Panc1 (cell line): ENCODE measurements at regions not wholly inside any gene's neighbourhood (a gene's known extent, or its start where the extent isn't known, plus 50 kb on each side); places are given as distances from the start of the nearest gene placed in this dataset.

ENCODE experiments used
- ATAC-seq: fragments of 200-7000 bp; cut with Tn5 transposase; 2 replicates; pipeline ENCODE4 v1.9.1; 2020; ENCODE audit warnings: mild to moderate bottlenecking, moderate library complexity
- BruUV-seq: library from RNA; stranded (reverse); fragments of 400-500 nt; replicated peaks from 2 replicates; lab custom pipeline; 2021; lab: Mats Ljungman, UMichigan
- CTCF ChIA-PET: fragments of 300-600 bp; sonication (Branson Sonifier 250); formaldehyde crosslinking; loops from one replicate; lab custom pipeline; 2022; ENCODE audit warnings: antibody characterized with exemption; lab: Charles Lee
- POLR2A ChIA-PET: fragments of 300-600 bp; sonication (Branson Sonifier 250); formaldehyde crosslinking; loops from one replicate; lab custom pipeline; 2022; ENCODE audit warnings: antibody characterized with exemption; lab: Charles Lee
- DNase-seq: peaks from one replicate; pipeline ENCODE4 v3.0.0-alpha.2; 2010; ENCODE audit warnings: low read depth, low spot score
- H3K27ac ChIP-seq: 2 replicates; pipeline ENCODE4 v1.5.1; 2011; ENCODE audit warnings: mild to moderate bottlenecking, low read length, inconsistent platforms
- H3K27me3 ChIP-seq: fragments of 200-500 bp; sonication (Bioruptor generic); 2 replicates; pipeline ENCODE4 v1.6.0; 2014; ENCODE audit warnings: low read length, inconsistent platforms; ENCODE audit not compliant: control insufficient read depth, insufficient read depth
- H3K36me3 ChIP-seq: fragments of 200-500 bp; sonication (Bioruptor generic); 2 replicates; pipeline ENCODE4 v1.5.1; 2014; ENCODE audit warnings: inconsistent platforms, mild to moderate bottlenecking, low read length, moderate library complexity; ENCODE audit not compliant: control insufficient read depth, insufficient read depth
- H3K4me1 ChIP-seq: 2 replicates; pipeline ENCODE4 v1.5.1; 2011; ENCODE audit warnings: inconsistent platforms, mild to moderate bottlenecking, low read length, moderate library complexity; ENCODE audit not compliant: control insufficient read depth, insufficient read depth
- H3K4me3 ChIP-seq, 2 experiments: 2 replicates each; pipeline ENCODE4 v1.5.1; 2011 to 2012; ENCODE audit warnings: low read depth in 2 of 2, low read length in 2 of 2, mild to moderate bottlenecking in 2 of 2, inconsistent platforms in 1 of 2, moderate library complexity in 1 of 2
- H3K9me3 ChIP-seq: fragments of 200-500 bp; sonication (Bioruptor generic); 2 replicates; pipeline ENCODE4 v1.5.1; 2014; ENCODE audit warnings: low read depth, mild to moderate bottlenecking, inconsistent platforms, low read length, moderate library complexity; ENCODE audit not compliant: control insufficient read depth, insufficient read depth
- POLR2AphosphoS5 ChIP-seq: IDR thresholded peaks from 2 replicates; pipeline ENCODE4 v1.6.1; 2012; ENCODE audit warnings: mild to moderate bottlenecking, low read depth, low read length, moderate library complexity
- SIN3A ChIP-seq: IDR thresholded peaks from 2 replicates; pipeline ENCODE4 v1.6.1; 2012; ENCODE audit warnings: low read depth, mild to moderate bottlenecking, low read length, moderate library complexity, borderline replicate concordance; ENCODE audit not compliant: insufficient read depth
- TCF7L2 ChIP-seq: IDR thresholded peaks from 2 replicates; pipeline ENCODE4 v1.6.1; 2011; ENCODE audit warnings: mild to moderate bottlenecking, low read depth, low read length, inconsistent platforms
- in situ Hi-C: cut with HindIII; loops from 2 replicates; pipeline ENCODE4 v1.10.0; 2016; ENCODE audit warnings: low sequenced_read_pairs, low pct_unique_long_range_greater_than_20kb
- intact Hi-C: fragments of 100-400 bp; cut with micrococcal nuclease; formaldehyde crosslinking; loops from one replicate; pipeline ENCODE4 v1.10.0; 2022; ENCODE audit not compliant: unreplicated experiment
- TF ChIP-seq, protein P1 (sequence below), 2 experiments: IDR thresholded peaks; 2 replicates each; pipeline ENCODE4 v1.6.1; 2011 to 2012; ENCODE audit warnings: low read depth in 2 of 2, control low read depth in 1 of 2, low read length in 1 of 2, mild to moderate bottlenecking in 1 of 2, moderate library complexity in 1 of 2; ENCODE audit not compliant: insufficient read depth in 1 of 2
- TF ChIP-seq, protein P2 (sequence below): fragments of 450-650 bp; IDR thresholded peaks from 2 replicates; pipeline ENCODE4 v1.5.1; 2017; ENCODE audit warnings: mild to moderate bottlenecking

DNA sequence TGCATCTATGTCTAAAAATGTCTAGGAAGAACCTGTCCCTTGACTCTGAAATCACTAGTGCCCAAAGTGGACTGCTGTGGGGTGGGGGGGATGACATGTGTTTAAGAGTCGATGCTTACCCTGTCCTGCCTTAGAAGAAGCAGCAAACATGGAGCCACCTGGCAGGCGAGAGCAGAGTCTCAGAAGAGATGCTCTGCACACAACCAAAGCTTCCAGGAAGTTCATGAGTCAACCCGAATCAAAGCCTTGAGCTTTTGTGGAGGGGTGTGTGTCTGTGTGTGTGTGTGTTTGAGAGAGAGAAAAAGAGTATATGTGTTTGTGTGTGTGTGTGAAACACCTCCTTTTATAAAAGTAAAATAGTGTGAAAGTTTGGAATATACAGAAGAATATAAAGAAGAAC lies 269.9 kb downstream of the ALDH8A1 start:
- DNase-seq: no peak
- no peak overlapping the region for H3K4me3 ChIP-seq
- POLR2A ChIA-PET: no interaction called here
- no peak overlapping the region for H3K27ac ChIP-seq
- TF ChIP-seq POLR2AphosphoS5: no peak
- no peak for TF ChIP-seq SIN3A
- TF ChIP-seq, protein P1, sequence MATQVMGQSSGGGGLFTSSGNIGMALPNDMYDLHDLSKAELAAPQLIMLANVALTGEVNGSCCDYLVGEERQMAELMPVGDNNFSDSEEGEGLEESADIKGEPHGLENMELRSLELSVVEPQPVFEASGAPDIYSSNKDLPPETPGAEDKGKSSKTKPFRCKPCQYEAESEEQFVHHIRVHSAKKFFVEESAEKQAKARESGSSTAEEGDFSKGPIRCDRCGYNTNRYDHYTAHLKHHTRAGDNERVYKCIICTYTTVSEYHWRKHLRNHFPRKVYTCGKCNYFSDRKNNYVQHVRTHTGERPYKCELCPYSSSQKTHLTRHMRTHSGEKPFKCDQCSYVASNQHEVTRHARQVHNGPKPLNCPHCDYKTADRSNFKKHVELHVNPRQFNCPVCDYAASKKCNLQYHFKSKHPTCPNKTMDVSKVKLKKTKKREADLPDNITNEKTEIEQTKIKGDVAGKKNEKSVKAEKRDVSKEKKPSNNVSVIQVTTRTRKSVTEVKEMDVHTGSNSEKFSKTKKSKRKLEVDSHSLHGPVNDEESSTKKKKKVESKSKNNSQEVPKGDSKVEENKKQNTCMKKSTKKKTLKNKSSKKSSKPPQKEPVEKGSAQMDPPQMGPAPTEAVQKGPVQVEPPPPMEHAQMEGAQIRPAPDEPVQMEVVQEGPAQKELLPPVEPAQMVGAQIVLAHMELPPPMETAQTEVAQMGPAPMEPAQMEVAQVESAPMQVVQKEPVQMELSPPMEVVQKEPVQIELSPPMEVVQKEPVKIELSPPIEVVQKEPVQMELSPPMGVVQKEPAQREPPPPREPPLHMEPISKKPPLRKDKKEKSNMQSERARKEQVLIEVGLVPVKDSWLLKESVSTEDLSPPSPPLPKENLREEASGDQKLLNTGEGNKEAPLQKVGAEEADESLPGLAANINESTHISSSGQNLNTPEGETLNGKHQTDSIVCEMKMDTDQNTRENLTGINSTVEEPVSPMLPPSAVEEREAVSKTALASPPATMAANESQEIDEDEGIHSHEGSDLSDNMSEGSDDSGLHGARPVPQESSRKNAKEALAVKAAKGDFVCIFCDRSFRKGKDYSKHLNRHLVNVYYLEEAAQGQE (IDR thresholded peaks at IDR 0.05; ENCODE audit: insufficient read depth in 1 of 2, low read depth in 2 of 2, low read length in 1 of 2): no peak
- TF ChIP-seq, protein P2, sequence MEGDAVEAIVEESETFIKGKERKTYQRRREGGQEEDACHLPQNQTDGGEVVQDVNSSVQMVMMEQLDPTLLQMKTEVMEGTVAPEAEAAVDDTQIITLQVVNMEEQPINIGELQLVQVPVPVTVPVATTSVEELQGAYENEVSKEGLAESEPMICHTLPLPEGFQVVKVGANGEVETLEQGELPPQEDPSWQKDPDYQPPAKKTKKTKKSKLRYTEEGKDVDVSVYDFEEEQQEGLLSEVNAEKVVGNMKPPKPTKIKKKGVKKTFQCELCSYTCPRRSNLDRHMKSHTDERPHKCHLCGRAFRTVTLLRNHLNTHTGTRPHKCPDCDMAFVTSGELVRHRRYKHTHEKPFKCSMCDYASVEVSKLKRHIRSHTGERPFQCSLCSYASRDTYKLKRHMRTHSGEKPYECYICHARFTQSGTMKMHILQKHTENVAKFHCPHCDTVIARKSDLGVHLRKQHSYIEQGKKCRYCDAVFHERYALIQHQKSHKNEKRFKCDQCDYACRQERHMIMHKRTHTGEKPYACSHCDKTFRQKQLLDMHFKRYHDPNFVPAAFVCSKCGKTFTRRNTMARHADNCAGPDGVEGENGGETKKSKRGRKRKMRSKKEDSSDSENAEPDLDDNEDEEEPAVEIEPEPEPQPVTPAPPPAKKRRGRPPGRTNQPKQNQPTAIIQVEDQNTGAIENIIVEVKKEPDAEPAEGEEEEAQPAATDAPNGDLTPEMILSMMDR: no peak
- TF ChIP-seq TCF7L2: no peak
- H3K27me3 ChIP-seq: no peaks in the 10 kb centered on the region
- BruUV-seq: no TSS peak
- H3K4me1 ChIP-seq: no peaks in the 10 kb centered on the region
- in situ Hi-C loops (no loop called here), intact Hi-C loops (no loop called here)
- ATAC-seq: no peak
- no peaks in the 10 kb centered on the region for H3K36me3 ChIP-seq
- no peaks in the 10 kb centered on the region for H3K9me3 ChIP-seq
- CTCF ChIA-PET: no interaction called here

DNA sequence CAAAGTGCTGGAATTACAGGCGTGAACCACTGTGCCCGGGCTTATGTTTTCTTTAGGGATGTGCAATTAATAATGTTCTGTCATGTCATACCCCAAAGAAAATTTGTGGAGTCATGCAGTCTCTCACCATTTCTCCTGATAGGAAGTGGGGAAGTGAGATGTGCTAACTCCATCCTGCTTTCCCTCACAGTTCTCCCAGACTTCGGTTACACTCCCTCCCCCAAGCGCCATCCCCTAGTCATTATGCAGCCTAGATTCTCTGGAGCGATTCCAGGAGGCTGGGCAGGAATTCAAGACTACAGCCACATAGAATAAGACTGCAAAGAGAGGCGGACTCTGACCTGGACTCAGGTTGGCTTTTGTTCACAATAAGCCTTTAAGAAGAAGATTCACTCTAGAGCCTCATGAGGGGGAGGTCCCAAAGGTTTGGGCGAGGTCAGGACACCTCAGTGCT lies 271.4 kb downstream of the ALDH8A1 start:
- DNase-seq: no peak
- in situ Hi-C loops (no loop called here), intact Hi-C loops (no loop called here)
- Histone ChIP-seq H3K36me3 (no peaks in the 10 kb centered on the region), H3K27me3 (no peaks in the 10 kb centered on the region), H3K4me3 (no peak overlapping the region), H3K9me3 (no peaks in the 10 kb centered on the region), H3K27ac (no peak overlapping the region), H3K4me1 (no peaks in the 10 kb centered on the region)
- TF ChIP-seq, protein P2: no peak
- TF ChIP-seq, protein P1 (IDR thresholded peaks at IDR 0.05; ENCODE audit: insufficient read depth in 1 of 2, low read depth in 2 of 2, low read length in 1 of 2): no peak
- TF ChIP-seq POLR2AphosphoS5 (no peak), SIN3A (no peak), TCF7L2 (no peak)
- ATAC-seq: no peak
- no TSS peak for BruUV-seq
- POLR2A ChIA-PET: no interaction called here
- CTCF ChIA-PET: no interaction called here
